KMS-11 (cell line): ENCODE measurements at regions not wholly inside any gene's neighbourhood (a gene's known extent, or its start where the extent isn't known, plus 50 kb on each side); places are given as distances from the start of the nearest gene placed in this dataset.
A peak's percentile ranks its signal among the peaks of the same experiment; 100 is the strongest.

Experiments
- H2AFZ ChIP-seq: fragments of 200-600 bp; sonication (generic); 2 replicates; pipeline ENCODE4 v1.6.1; 2016; ENCODE audit warnings: antibody characterized with exemption, mixed run types, low read depth
- H3K27ac ChIP-seq: fragments of 200-600 bp; sonication (generic); 2 replicates; pipeline ENCODE4 v1.6.1; 2016; ENCODE audit warnings: mild to moderate bottlenecking, mixed run types
- H3K27me3 ChIP-seq: fragments of 200-600 bp; sonication (generic); 2 replicates; pipeline ENCODE4 v1.6.1; 2017; ENCODE audit warnings: mild to moderate bottlenecking, low read depth, mixed run types, moderate library complexity; ENCODE audit not compliant: insufficient read depth
- H3K36me3 ChIP-seq: fragments of 200-600 bp; sonication (generic); 2 replicates; pipeline ENCODE4 v1.6.1; 2017; ENCODE audit warnings: mild to moderate bottlenecking, mixed run types; ENCODE audit not compliant: insufficient read depth
- H3K4me1 ChIP-seq: fragments of 200-600 bp; sonication (generic); 2 replicates; pipeline ENCODE4 v1.6.1; 2016; ENCODE audit warnings: mild to moderate bottlenecking, low read depth, mixed run types; ENCODE audit not compliant: poor library complexity, severe bottlenecking
- H3K4me2 ChIP-seq: fragments of 200-600 bp; sonication (generic); 2 replicates; pipeline ENCODE4 v1.7.0; 2016; ENCODE audit warnings: mild to moderate bottlenecking, mixed run types
- H3K4me3 ChIP-seq: fragments of 200-600 bp; sonication (generic); IDR thresholded peaks from 2 replicates; pipeline ENCODE4 v1.6.1; 2017; ENCODE audit warnings: low read depth, low read length, mixed read lengths; ENCODE audit not compliant: insufficient read depth
- H3K79me2 ChIP-seq: fragments of 200-600 bp; sonication (generic); 2 replicates; pipeline ENCODE4 v1.6.1; 2016; ENCODE audit warnings: low read depth, mixed run types; ENCODE audit not compliant: insufficient read depth
- H3K9ac ChIP-seq: fragments of 200-600 bp; sonication (generic); 2 replicates; pipeline ENCODE4 v1.6.1; 2016; ENCODE audit warnings: mild to moderate bottlenecking, mixed run types
- H4K20me1 ChIP-seq: fragments of 200-600 bp; sonication (generic); 2 replicates; pipeline ENCODE4 v1.6.1; 2016; ENCODE audit warnings: mild to moderate bottlenecking, mixed run types; ENCODE audit not compliant: insufficient read depth
- CTCF ChIP-seq: fragments of 200-600 bp; sonication (generic); conservative IDR thresholded peaks from 2 replicates; pipeline ENCODE4 v1.6.1; 2017; ENCODE audit warnings: low read depth, mild to moderate bottlenecking, antibody characterized with exemption, low read length, moderate library complexity, mixed read lengths

DNA sequence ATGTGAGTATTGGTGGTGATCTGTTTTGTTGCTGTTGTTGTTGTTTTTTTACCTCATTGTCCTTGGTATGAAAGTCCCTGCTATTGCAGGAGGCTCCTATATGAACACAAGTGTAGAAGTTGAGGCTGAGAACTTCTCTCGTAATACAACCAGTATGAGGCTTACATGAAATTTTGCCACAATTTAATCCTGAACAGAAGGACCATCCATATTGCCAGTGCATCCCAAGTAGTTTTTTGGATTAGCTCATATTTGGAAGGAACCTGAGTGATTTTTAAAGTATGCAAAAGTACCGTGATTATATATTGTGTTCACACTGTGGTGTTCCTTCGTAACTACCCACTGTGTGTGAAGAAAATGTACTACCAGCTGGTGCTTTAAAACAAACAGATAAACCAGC is 2095.5 kb upstream of the WWC1 start:
- Histone ChIP-seq H4K20me1 (no peaks in the 10 kb centered on the region), H3K9ac (no peak overlapping the region), H3K4me1 (no peaks in the 10 kb centered on the region), H3K27me3 (no peaks in the 10 kb centered on the region), H3K27ac (no peak overlapping the region), H3K4me3 (no peak overlapping the region), H3K4me2 (no peak overlapping the region), H2AFZ (no peak overlapping the region), H3K36me3 (no peaks in the 10 kb centered on the region), H3K79me2 (no peaks in the 10 kb centered on the region)
- no peak for TF ChIP-seq CTCF

GRCh38 chr5:166200532-166200931 is 2090.9 kb upstream of the WWC1 start:
- no peak overlapping the region for H3K9ac ChIP-seq
- TF ChIP-seq CTCF = no peak
- no peaks in the 10 kb centered on the region for H3K79me2 ChIP-seq
- no peak overlapping the region for H2AFZ ChIP-seq
- no peaks in the 10 kb centered on the region for H3K36me3 ChIP-seq
- no peak overlapping the region for H3K4me3 ChIP-seq
- no peaks in the 10 kb centered on the region for H3K27me3 ChIP-seq
- H3K4me1 ChIP-seq = no peaks in the 10 kb centered on the region
- no peak overlapping the region for H3K4me2 ChIP-seq
- H4K20me1 ChIP-seq = no peaks in the 10 kb centered on the region
- no peak overlapping the region for H3K27ac ChIP-seq

- no peaks in the 10 kb centered on the region for H3K4me1 ChIP-seq
- H3K9ac ChIP-seq = no peak overlapping the region
- no peak overlapping the region for H3K4me3 ChIP-seq
- no peaks in the 10 kb centered on the region for H3K27me3 ChIP-seq
- no peaks in the 10 kb centered on the region for H3K79me2 ChIP-seq
- H2AFZ ChIP-seq = no peak overlapping the region
- H3K27ac ChIP-seq = no peak overlapping the region
- H3K36me3 ChIP-seq = no peaks in the 10 kb centered on the region
- TF ChIP-seq CTCF = no peak
- H3K4me2 ChIP-seq = no peak overlapping the region
- no peaks in the 10 kb centered on the region for H4K20me1 ChIP-seq
Observed at GRCh38 chr5:166211640-166212039, 2079.8 kb upstream of the WWC1 start.

GRCh38 chr5:166236327-166236726 is 2055.1 kb upstream of the WWC1 start:
- Histone ChIP-seq H3K4me3 (no peak overlapping the region), H3K27ac (peak overlapping the region; percentile 36; the same call in 1 of the 2 replicates), H4K20me1 (no peaks in the 10 kb centered on the region), H3K9ac (no peak overlapping the region; the same call in 1 of the 2 replicates), H3K4me2 (peak overlapping the region; percentile 48), H3K79me2 (no peaks in the 10 kb centered on the region), H3K4me1 (peaks cover 39% of the 10 kb centered on the region), H2AFZ (0 out of 2 replicates have a peak overlapping the region, but pooled peaks have one; percentile 22), H3K36me3 (no peaks in the 10 kb centered on the region), H3K27me3 (no peaks in the 10 kb centered on the region)
- TF ChIP-seq CTCF = no peak

GRCh38 chr5:166240705-166241104 is 2050.7 kb upstream of the WWC1 start:
- no peak for TF ChIP-seq CTCF
- no peaks in the 10 kb centered on the region for H3K27me3 ChIP-seq
- no peaks in the 10 kb centered on the region for H3K36me3 ChIP-seq
- no peak overlapping the region for H3K4me3 ChIP-seq
- H3K4me2 ChIP-seq = peak overlapping the region; percentile 17; the same call in 1 of the 2 replicates
- no peak overlapping the region for H2AFZ ChIP-seq
- H3K79me2 ChIP-seq = no peaks in the 10 kb centered on the region
- peaks cover 32% of the 10 kb centered on the region for H3K4me1 ChIP-seq
- H3K9ac ChIP-seq = no peak overlapping the region
- no peaks in the 10 kb centered on the region for H4K20me1 ChIP-seq
- H3K27ac ChIP-seq = no peak overlapping the region
